B cell (primary cell): ENCODE measurements at regions not wholly inside any gene's neighbourhood (a gene's known extent, or its start where the extent isn't known, plus 50 kb on each side); places are given as distances from the start of the nearest gene placed in this dataset.

Experiments used
- CTCF ChIP-seq: fragments of 200-600 bp; IDR thresholded peaks from one replicate; pipeline ENCODE4 v1.8.0; 2022; ENCODE audit warnings: antibody characterized with exemption, mild to moderate bottlenecking
- EZH2 ChIP-seq: IDR thresholded peaks from 2 replicates; pipeline ENCODE4 v1.6.1; 2012; ENCODE audit warnings: borderline replicate concordance, low read depth, mild to moderate bottlenecking, moderate library complexity, low read length; ENCODE audit not compliant: insufficient read depth, poor library complexity, severe bottlenecking

GRCh38 chr3:160103397-160103796 lies 114.8 kb downstream of the IL12A start:
- TF ChIP-seq CTCF (no peak), EZH2 (no peak)
